ENCODE measurements at regions not wholly inside any gene's neighbourhood (a gene's known extent, or its start where the extent isn't known, plus 50 kb on each side); places are given as distances from the start of the nearest gene placed in this dataset.

DNA sequence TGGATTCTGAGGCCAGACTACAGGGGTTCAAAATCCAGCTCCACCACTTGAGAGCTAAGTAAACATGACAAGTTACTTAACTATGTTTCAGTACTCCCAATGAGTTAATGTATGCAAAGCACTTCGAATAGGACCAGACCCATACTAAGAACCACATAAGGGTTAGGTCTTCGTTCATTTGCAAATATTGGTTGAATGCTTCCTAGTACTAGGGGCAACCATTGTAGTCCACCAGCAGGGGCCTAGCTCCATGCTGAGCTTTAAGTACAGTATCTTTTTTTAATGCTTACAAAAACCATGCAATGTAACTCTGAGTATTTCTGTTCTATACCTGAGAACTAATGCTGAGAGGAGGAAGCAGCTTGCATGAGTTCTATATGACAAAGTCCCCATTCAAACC is 80.4 kb upstream of the PDE1C start:
- TF ChIP-seq, protein P1, sequence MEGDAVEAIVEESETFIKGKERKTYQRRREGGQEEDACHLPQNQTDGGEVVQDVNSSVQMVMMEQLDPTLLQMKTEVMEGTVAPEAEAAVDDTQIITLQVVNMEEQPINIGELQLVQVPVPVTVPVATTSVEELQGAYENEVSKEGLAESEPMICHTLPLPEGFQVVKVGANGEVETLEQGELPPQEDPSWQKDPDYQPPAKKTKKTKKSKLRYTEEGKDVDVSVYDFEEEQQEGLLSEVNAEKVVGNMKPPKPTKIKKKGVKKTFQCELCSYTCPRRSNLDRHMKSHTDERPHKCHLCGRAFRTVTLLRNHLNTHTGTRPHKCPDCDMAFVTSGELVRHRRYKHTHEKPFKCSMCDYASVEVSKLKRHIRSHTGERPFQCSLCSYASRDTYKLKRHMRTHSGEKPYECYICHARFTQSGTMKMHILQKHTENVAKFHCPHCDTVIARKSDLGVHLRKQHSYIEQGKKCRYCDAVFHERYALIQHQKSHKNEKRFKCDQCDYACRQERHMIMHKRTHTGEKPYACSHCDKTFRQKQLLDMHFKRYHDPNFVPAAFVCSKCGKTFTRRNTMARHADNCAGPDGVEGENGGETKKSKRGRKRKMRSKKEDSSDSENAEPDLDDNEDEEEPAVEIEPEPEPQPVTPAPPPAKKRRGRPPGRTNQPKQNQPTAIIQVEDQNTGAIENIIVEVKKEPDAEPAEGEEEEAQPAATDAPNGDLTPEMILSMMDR (IDR thresholded peaks at IDR 0.05; ENCODE audit: low read depth, low read length) = no peak
- no peak for DNase-seq (ENCODE audit: extremely low read depth, low read depth)

DNA sequence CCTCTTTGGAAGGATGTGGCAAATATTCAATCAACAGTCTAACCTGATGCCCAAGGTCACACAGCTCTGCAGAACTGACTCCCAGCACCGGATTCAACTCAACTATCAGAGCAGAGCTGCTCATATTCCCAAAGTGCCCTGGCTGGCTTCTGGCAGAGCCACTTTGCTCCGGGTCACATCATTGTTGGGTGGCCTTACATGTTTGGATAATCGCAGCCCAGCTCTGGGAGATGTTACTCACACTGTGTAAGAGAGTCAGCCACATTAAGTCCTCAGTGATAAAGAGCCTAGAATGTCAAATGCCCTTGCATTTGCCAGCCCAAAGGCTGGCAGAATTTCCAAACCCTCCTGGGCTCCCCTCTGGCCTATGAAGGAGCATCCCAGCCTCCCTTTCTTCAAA is 79.8 kb upstream of the PDE1C start:
- TF ChIP-seq, protein P1 (IDR thresholded peaks at IDR 0.05; ENCODE audit: low read depth, low read length) = no peak
- DNase-seq (ENCODE audit: extremely low read depth, low read depth) = no peak

DNA sequence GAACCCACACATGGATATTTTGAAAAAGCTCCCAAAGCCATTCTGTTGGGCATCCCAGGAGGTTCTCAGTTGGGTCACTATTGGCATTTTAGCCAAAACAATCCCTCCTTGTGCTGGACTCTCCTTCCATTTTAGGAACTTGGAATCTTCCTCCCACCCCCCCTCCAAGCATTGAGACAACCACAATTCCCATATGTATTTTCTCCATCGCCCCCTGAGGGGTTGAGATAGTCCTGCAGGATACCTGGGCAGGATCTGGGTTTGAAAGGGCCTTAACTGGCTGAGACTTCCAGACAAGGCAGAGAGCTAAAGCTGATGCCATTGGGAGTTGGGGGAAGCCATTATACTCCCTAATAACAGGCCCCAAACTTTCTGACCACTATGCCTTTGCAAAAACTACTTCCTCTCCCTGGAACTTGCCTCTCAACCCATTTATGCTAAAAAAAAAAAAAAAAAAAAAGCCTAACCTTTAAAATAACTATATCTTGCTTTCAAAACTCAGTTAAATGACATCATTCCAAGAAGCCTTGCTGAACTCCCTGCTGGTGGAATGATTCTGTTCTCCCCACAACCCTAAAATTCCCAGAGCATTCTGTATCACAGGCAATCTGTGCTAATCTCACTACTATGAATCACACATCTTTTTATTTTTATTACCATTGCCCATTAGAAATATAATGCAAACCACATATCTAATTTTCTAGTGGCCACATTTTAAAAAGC is 77.5 kb upstream of the PDE1C start:
- TF ChIP-seq, protein P1 (IDR thresholded peaks at IDR 0.05; ENCODE audit: low read depth, low read length) = no peak
- DNase-seq (ENCODE audit: extremely low read depth, low read depth) = no peak

DNA sequence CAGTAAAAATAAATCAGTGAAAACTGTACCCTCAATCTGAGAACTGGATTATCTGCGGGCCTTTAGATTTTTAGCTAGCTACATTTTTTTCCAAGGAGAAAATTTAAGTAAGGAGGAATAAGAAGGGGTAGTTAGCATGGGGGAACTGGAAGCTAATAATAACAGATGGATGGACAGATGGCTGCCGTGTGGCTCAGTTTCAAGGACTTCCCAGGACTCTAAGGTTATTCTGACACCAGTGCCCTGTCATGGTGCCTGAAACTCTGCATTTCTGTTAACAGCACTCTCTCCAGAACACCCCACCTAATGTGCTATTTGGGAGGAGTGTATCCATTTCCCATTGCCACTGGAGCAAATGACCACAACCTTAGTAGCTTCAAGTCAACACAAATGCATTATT is 75.7 kb upstream of the PDE1C start:
- no peak for DNase-seq (ENCODE audit: extremely low read depth, low read depth)
- TF ChIP-seq, protein P1 (IDR thresholded peaks at IDR 0.05; ENCODE audit: low read depth, low read length) = no peak

DNA sequence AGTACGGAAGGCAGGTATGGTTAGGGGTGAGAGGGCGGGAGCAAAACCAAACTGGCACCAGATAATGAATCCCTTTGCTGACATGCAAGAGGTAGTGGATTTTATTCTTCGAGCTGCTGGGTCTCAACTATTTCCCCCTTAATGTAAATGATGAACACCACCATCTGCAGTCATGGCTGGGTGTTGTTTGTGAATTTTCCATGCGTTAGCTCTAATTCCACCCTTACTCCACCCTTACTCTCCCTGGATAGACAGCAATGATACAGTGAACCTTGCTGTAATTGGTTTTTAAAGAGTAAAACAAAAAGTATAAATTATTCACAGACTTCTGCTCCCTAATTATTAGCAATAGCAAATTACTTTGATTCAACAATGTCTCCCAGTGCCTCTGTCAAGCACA is 74.5 kb upstream of the PDE1C start:
- TF ChIP-seq, protein P1 (IDR thresholded peaks at IDR 0.05; ENCODE audit: low read depth, low read length) = no peak
- DNase-seq (ENCODE audit: extremely low read depth, low read depth) = no peak

DNA sequence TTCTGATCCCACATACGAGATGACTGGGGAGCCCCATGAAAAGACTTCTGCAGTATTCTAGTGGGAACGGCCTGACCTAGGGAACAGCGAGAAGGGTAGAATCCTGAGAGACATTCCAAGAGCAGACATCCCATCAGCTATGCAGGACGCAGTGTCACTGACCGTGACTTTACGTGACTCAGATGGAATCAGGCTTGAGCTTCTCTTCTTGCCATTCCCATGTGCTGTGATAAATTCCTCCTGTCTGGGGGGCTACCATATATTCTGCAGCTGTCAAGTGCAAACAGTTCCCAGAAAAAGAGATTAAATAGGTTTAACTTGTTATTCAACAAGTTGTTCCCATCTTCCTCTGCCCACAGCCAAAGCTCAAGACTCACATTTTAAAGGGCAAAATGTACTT is 73.1 kb upstream of the PDE1C start:
- TF ChIP-seq, protein P1 (IDR thresholded peaks at IDR 0.05; ENCODE audit: low read depth, low read length) = no peak
- DNase-seq (ENCODE audit: extremely low read depth, low read depth) = no peak

DNA sequence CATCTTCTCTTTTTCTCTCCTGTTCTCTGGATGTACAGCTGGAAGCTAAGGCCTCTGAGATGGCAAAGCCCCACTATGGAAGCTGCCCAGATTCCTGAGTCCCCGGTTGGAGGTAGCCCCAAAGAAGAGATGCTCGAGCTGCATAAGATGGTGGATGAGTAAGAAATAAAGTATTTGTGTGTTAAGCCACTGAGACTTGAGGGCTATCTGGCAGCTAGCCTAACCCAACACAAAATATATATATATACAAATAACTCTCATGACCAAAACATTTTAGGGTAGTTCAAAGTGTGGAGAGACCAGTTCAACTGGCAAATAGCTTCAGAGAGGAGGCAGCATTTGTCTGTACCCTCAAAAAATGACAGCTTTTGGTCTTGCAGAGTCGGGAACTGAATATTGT is 72.4 kb upstream of the PDE1C start:
- DNase-seq (ENCODE audit: extremely low read depth, low read depth) = no peak

More for the DNA sequence above, 72.4 kb upstream of the PDE1C start:
- TF ChIP-seq, protein P1 (IDR thresholded peaks at IDR 0.05; ENCODE audit: low read depth, low read length) = no peak
